ELF-1 (cell line): ENCODE measurements at regions not wholly inside any gene's neighbourhood (a gene's known extent, or its start where the extent isn't known, plus 50 kb on each side); places are given as distances from the start of the nearest gene placed in this dataset.

Experiments
- DNase-seq: peaks from one replicate; pipeline ENCODE4 v3.0.0-alpha.2; 2016; ENCODE audit warnings: low read depth, low spot score

DNA sequence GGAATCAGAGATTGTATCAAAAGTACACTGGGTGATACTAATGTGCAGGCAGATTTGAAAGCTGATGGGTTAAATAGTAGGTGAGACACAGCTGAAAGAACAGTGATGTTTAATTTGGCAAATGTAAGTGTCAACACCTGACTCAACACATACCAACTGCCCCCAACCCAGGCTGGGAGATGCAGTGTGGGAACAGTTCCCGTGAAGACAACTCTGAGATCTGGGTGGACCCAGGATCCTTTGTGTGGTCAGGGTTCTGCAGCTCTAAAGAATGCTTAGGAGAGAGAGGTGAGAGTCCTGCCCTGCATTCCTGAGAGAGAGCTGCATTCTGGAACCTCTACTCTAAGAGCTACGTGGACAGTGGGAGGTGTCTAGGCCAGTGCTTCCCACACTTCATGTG lies 479.7 kb downstream of the RPS24 start:
- DNase-seq, result no peak

DNA sequence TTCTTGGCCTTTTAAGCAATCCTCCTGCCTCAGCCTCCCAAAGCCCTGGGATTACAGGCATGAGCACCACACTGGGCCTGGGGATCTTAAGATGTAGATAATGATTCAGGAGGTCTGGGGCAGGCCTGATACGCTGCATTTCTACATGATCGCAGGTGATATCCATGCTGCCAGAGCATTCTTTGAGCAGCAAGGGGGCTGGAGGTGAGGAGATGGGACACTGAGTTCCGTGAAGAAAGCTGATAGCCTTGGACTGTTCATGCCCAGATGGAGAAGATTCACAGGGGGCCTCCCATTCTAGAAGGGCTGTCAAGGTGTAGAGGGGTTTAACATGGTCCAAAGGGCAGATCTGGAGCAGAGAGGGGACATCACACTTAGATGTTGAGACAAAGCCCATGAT lies 480.3 kb downstream of the RPS24 start:
- DNase-seq, result no peak

DNA sequence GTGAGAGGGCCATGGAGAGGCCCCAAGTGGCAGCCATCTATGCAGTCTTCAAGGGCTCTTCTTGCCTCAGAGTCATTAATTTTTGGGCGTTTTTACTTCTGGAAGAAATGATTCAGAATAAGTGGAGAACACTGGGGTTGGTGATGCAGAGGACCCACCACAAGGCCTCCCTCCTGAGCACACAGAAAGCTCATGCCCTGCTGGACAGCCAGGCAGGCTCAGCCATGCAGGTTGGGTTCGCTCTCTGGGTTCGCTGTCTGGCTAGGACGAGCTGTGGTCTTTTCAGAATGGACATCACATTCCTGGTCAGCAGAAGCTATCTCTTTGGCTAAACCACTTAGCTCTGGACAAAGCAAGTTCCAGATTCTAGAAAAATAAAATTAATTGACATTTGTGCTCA lies 480.8 kb downstream of the RPS24 start:
- DNase-seq, result no peak

DNA sequence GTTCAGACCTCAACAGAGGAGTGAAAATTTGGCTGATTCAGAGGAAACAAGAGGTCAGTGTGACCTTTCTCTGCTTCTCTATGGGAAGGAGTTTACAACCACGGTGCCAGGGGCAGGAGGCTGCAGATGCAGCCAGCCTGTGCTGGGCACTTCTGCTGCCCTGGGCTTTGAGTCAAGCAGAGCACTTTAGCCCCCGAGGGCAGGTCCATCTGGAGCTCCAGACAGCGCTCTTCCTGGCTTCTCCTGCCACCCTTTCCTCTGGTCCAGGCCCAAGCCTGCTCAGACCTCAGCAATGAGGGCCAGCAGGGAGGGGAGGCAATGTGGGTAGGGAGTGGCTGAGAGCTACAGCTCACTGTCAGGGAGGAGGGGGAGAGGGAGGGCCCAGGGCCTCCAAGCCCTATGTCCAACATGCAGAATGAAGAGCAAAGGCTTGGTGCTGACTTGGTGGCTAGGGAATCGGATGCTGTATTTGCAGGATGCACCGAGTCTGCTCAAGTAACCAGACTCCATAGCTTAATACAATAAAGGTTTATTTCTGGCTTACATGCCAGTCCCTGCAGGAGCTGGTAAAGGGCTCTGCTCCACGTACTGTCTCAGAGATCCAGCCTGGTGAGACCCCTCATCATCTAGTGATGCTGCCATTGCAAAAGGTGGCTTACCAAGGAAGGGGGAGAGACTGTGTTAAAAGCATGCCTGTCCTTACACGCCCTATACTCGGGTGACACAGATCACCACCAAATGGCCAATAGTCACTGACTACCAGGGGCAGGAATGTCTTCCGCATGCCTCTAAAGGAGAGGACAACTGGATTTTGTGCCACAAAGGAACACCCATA lies 481.6 kb downstream of the RPS24 start:
- no peak for DNase-seq

DNA sequence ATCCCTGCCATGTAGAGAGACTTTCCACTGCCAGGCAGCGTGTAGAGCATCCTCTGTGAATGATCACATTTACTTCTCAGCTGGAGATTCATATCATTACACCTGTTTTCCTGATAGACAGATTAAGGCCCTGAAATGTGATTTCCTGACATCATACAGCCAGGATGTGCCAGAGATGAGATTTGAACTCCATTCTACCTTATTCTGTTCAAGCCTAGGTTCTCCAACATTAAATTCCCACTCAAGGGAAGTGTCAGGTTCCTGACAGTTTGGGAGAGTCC lies 482.1 kb downstream of the RPS24 start:
- no peak for DNase-seq

DNA sequence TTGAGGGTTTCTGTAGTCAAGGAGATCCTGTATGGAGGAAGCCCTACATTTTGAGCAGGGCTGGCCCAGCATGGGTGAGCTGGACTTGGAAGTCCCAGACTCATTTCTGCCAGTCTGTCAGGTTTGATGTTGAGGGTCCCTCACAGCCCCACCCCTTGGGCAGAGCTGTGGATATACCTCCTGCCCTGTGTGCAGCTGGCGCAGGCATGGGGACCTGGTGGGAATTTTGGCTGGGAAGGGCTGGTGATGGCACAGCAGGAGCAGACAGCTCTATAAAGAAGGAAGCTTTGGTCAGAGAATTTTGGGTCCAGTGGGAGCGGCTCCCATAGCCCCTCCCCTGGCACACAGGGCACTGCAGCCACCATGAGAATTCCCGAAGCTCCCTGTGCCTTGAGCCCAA lies 482.6 kb downstream of the RPS24 start:
- DNase-seq, result no peak

DNA sequence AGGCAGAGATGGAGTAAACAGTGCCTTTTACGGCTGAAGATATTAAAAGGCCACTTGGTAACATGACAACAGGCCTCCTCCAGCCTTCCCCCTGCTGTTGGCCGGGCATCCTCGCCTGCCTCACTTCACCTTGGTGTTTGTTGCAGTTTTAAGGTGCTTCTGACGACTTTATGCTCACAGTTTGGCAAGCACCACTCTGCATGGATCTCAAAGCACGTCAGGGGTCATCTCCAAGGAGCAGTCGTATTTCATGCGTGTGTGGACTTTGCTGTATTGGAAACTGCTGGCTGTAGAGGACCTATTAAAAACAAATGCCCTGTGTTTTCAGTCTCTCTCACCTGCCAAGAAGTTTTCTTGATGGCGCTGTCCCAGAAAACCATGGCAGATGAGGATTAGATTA lies 483.1 kb downstream of the RPS24 start:
- no peak for DNase-seq

DNA sequence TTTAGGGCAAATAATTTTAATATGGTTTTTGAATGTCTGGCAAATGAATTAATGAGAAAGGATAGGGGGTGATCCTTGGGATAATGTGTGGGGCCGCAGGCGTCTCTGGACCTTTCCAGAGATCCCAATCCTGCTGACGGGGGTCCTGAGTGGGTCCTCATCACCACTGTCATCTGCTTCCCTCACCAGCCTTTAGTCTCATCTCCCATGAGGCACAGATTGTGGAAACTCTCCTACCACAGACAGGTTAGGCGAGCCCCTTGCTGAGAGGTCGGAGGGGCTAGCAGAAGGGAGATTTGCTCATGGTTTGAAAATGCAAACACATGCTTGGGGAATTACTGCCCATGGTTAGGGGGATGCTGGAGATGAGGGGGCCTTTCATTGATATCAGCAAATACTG lies 484.6 kb downstream of the RPS24 start:
- DNase-seq, result no peak

DNA sequence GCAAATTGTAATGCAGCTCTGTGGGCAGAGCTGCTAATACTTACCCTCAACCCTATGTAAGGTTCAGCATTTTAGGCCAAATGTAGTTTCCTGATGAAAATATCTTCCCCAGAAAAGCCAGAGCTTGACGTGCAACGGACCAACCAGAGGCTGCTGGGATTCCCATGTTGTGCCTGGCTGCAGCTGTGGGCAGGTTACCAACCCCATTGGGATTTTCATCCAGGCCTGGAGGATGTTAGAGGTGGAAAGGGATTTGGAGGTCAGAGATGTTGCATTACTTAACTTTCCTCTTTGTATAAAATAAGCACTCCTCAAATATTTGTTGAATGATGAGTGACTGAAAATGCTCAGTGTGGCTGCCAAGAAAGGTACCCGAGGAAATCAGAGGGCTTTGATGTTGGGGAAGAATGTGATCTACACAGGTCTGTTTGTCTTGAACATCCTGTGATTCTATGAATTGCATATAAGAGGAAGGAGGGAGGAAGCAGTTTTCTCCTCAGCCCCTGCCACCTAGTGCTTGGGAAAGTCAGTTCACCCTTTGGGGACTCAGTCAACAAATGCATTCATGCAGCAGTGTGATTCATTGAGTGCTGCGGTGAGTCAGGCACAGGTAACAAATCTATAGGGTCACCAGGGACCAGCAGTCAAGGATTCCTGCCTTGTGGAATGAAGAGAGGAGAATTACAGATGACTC lies 487.2 kb downstream of the RPS24 start:
- peak; percentile 56 for DNase-seq

DNA sequence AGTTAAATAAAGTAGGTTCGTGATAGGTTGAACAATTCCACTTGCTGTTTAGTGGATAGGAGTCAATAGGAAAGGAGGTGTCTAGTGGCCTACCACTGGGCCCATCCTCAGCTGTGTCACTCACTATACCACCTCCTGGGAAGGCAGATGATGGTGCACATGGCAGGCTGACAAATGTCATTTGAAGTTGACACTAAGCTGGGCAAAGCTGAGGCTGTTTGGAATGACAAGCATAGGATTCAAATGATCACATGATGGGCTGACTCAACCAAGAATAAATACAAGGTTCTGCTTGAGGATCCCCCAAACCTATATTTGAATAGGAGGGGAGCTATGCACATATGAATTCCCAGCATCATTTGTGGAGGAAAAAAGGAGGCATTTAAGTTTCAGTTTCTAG lies 489.8 kb downstream of the RPS24 start:
- no peak for DNase-seq

DNA sequence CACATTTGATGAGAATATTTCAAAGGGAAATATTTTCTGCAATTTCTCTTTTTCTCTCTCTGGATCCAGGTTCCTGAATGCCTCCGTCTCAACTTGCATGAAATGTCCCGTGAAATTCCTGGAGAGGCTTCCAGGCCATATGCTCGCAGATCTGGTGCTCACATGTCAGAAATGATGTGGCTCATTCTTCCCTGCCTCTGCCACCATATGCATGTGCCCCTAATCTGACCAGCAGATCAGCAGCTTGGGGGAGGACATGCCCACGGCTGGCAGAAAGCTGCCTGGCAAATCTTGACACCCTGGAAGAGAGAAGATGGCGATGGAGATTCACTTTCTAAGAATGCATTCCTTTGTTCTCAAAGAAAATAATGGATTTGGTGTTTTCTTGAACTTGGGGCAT lies 490.7 kb downstream of the RPS24 start:
- no peak for DNase-seq

DNA sequence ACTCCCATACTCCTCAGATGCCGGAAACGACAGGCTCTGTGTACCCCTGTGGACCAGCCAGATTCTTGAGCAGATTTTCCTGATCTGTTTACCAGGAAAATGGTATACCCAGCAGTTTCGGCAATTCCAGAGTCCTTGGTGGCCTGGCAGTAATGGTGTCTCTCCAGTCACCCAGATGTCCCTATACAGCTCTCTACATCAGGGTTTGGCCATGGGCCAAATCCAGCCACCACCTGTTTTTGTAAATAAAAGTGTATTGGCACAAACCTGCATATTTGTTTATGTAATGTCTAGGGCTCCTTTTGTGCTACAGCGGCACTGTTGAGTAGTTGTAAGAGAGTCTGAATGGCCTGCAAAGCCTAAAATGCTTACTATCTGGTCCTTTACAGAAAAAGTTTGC lies 491.3 kb downstream of the RPS24 start:
- no peak for DNase-seq

DNA sequence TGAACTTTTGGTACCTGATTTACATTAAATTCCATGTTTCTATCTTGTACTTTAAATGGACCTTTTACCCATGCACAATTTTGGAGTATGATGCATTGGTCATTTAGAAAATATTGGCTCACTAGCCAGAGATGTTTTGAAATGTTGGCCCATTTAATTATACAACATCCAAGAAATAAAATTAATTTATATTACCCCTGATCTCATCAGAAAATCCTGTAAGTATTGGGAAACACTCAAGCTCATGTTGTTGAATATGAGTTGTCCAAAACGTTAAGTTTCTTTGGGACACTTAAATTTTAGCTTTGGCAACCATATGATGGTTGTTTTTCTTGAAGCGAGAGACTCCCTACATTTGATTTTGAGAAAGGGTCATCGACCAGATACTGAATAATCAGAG lies 492.7 kb downstream of the RPS24 start:
- DNase-seq, result no peak

DNA sequence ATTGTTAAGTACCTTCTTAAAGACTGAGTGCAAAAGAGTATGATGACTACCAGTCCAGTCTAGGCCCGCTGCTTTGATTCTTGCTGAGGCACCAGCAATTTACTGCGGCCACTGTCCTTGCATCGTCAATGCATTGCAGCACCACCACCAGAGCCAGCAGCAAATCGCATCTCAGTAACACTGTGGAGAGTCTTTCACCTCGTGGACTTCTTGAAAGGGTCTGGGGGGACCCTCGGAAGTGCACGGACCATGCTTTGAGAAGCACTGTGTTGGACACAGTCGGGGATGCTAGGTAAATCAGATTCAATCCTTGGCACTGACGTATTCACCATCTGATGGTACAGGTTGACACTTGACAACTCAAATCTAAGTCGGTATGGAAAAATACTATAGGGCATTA lies 493.6 kb downstream of the RPS24 start:
- no peak for DNase-seq

DNA sequence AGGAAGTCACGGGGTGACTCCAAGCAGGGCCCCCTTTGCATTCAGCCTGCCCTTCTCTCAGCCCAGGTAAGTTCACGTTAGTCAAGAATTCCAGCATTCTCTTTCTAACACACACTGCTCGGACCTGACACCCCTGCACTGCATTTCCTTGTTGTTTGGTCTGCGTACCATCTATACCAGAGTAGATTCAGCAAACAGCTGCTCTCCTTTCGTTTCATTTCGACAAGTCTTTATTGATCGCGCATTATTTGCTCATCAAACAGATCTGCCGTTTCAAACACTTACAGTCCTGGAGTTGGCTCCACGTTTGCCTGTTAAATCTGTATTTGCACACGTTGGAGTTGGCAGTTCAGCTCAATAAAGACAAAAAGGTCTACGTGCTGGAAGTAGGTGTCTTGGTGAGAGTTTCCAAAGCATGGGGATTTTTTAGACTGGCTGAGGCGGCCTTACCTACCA lies 495.1 kb downstream of the RPS24 start:
- DNase-seq, result no peak

DNA sequence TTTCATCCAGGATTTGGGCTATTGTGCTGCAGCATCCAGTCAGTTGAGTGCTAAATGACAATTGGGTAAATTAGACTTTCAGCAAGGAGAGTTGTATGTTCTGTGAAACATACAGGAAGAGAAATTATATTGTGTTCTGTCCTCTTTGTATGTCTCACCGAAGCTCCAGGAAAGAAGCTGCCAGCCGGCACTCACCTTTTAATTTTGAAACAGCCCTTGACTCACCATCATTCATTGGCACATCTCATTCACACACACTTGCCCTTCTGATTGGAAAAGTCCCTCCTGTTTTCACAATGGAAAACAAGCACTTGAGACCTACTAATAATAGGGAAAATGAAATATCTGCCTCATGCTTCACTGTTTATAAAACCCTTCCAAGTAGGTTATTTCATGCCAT lies 495.6 kb downstream of the RPS24 start:
- DNase-seq, result no peak

DNA sequence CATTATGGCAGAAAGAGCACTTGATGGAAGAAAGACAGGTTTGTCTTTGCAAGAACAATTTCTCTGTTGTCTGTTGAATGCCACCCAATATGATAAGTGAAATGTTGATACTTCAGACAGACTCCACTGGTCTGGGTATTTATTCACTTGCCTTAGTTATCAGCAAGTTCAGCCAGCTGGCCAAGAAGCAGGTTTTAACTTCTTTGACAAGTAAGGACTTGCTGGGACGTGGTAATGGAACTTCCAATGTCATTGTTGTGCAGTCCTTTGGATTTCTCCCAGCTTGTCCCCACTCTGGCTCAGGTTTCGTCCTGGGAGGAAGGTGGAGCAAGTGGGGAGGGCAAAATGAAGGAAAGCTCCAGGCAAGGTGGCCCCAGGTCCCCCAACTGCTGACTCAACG lies 497.4 kb downstream of the RPS24 start:
- DNase-seq, result no peak

DNA sequence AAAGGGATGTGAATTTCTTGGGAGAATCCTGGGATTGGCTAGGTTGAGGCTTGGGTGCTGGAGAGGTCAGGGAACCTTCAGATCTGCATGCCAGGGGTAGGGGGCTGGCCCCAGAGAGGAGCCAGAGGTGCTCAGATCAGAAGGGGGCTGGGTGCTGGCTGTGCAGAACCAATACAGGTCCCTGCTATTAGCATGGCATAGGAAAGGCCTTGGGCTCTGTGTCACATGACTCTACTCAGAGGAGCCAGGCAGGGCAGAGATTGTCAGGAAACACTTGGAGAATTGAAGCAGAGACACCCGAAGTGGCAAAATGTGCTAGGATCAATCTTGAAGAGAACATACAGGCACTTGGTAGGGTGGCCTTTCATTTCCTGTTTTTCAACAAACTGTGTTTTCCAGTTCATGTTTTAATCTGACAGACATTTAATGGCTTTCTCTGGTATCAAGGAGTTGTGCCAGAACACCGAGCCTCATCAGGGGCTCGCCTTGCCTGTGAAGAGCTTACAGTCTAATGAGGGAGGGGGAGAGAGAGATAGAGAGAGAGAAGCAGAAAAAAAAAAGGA lies 498.9 kb downstream of the RPS24 start:
- DNase-seq, result no peak

DNA sequence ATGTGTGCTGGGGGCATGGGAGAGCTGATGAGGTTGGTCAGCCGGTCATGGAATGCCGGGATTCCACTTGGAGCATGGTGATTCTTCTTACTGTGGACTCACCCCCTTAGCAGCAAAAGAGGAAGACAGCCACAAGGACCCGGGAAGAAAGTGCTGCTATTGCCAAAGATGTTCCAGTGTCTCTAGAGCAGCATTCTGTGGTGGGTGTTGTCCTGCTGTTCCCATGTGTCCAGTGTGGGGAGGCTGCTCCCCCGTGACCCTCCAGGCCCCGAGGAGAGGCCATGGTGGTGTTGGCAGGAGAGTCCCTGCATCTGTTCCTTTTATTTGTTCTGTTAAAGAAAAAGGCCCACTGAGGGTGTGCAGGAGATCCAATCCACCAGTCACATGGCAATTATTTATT lies 499.4 kb downstream of the RPS24 start:
- DNase-seq, result no peak

DNA sequence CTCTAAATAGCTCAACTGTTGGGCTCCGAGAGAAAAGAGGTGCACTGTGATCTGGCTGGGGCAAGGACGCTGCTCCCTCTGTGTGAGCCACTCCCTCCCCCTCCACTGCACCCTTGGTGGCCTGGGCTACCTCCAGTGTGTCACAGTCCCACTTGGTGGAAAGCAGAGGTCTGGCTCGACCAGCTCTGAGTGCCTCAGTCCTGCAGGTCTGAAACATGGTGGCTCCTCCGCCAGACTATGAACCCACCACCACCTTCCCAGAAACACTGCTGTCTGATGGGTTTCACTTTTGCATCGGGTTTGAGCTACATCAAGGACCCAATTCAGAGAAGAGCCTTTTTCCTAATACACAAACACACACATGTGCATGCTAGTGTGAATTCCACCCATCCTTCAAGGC lies 500.1 kb downstream of the RPS24 start:
- no peak for DNase-seq

DNA sequence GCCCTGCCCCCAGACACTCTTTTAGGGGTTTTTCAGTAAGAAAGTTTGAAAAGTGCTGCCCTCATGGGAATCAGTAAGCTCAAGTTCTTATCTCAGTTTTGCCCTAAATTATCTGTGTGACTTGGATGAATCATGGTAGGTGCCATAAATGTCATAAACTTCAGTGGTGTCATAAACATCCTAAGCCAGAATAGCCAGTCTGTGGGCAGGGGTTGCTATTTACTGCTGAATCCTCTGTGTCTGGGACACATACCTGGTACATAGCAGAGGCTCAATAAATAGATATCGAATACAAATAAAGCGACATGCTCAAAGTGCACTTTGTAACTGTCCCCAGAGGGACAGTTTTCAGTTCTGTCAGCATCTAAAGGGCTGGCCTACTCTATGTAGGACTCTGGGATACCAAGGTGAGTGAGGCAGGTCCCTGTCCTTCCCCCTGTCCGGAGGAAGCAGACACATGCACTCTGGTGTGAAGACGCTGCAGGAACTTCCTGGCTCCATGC lies 502.1 kb downstream of the RPS24 start:
- no peak for DNase-seq

DNA sequence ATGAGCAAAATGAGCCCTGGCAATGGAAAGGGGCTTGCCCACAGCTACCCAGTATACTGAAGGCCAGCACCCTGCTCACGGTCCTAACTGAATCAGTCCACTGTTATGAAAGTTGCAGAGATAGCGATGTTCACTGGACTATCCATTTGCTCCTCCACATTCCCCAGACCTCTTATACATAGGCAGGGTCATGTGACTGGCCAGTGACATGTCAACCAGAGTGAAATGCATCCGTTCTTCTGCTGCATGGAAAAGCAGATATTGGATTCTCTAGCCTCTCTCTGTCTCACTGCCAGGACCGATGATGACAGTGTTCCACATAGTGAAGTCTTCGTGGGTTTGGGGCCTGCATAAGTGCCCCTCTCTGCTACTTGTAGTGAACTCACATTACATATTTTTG lies 503.4 kb downstream of the RPS24 start:
- DNase-seq, result no peak

DNA sequence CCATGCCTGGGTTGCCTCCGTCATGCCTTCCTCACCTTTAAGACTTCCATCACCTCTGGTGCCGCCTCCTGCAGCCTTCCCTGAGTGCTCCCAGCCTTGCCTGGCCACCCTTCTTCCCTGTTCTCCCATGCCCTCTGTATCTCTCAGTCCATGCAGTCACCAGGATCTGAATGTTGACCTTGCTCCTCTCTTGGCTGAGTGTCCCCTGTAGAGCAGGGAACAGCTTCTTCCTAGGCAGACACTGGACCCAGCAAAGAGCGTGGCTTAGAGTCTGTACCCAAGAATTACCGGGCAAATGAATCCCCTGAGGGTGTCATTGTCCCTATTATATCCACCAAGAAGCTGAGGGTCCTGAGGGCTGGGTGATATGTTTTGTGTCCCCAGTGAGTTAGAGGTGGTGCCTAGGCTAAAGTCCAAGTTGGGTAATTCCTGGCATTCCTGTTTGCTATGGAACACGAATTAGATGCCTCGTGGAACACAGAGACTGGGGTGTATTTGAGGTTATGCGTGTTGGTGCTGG lies 505.6 kb downstream of the RPS24 start:
- DNase-seq, result no peak
